Lower leg skin (tissue), 4 donors: ENCODE measurements at regions not wholly inside any gene's neighbourhood (a gene's known extent, or its start where the extent isn't known, plus 50 kb on each side); places are given as distances from the start of the nearest gene placed in this dataset.

Source experiments
- DNase-seq, 2 donors: peaks; one replicate each; pipeline ENCODE4 v3.0.0-alpha.2; 2019; ENCODE audit warnings: low spot score in 2 of 2
- H3K4me3 ChIP-seq: fragments of 200-600 bp; sonication (generic); 2 replicates; pipeline ENCODE4 v1.5.1; 2017; ENCODE audit warnings: mild to moderate bottlenecking, low read depth; ENCODE audit not compliant: poor library complexity, severe bottlenecking
- CTCF ChIP-seq, 3 donors: fragments of 450-650 bp; IDR thresholded peaks; one replicate each; pipeline ENCODE4 v1.5.1; 2016; ENCODE audit warnings: antibody characterized with exemption in 3 of 3, mild to moderate bottlenecking in 3 of 3, moderate library complexity in 2 of 3
- POLR2A ChIP-seq, 2 donors: fragments of 450-650 bp; IDR thresholded peaks; one replicate each; pipeline ENCODE4 v1.6.1; 2016 to 2017; ENCODE audit warnings: antibody characterized with exemption in 2 of 2, mild to moderate bottlenecking in 1 of 2, moderate library complexity in 1 of 2
- WGBS, 2 donors: methylation state at CpG; one replicate each; pipeline ENCODE4 v1.1.5; 2018; 5-methylcytosine and 5-hydroxymethylcytosine counted together
- intact Hi-C: fragments of 100-400 bp; cut with DNase I; formaldehyde crosslinking; loops from one replicate; pipeline ENCODE4 v1.15.0; 2023; ENCODE audit warnings: low total_unique reads

- DNase-seq, result no peak
- WGBS, 2 donors, result 76 to 81% methylated on average over 23 to 28 of the region's 29 CpGs
- intact Hi-C loops, result no loop called here
- H3K4me3 ChIP-seq, result no peak overlapping the region
- TF ChIP-seq POLR2A (IDR thresholded peaks at IDR 0.05) (no peak), CTCF (IDR thresholded peaks at IDR 0.05) (no peak)
Observed at GRCh38 chr22:49622241-49623105, 205.2 kb downstream of the BRD1 start.

GRCh38 chr22:49621601-49622210 is 206.0 kb downstream of the BRD1 start:
- no peak overlapping the region for H3K4me3 ChIP-seq
- DNase-seq, result no peak
- no peak for TF ChIP-seq CTCF (IDR thresholded peaks at IDR 0.05)
- no peak for TF ChIP-seq POLR2A (IDR thresholded peaks at IDR 0.05)

GRCh38 chr22:49620666-49621065 is 207.0 kb downstream of the BRD1 start:
- H3K4me3 ChIP-seq, result no peak overlapping the region
- TF ChIP-seq POLR2A (IDR thresholded peaks at IDR 0.05) (no peak), CTCF (IDR thresholded peaks at IDR 0.05) (no peak)
- WGBS, 2 donors, result 80% methylated on average over 11 of the region's 11 CpGs
- no peak for DNase-seq
- intact Hi-C loops, result no loop called here

More at GRCh38 chr22:49621601-49622210, 206.0 kb downstream of the BRD1 start:
- intact Hi-C loops, result no loop called here
- WGBS, 2 donors, result 70 to 72% methylated on average over 8 to 20 of the region's 20 CpGs

- TF ChIP-seq CTCF (IDR thresholded peaks at IDR 0.05) (no peak), POLR2A (IDR thresholded peaks at IDR 0.05) (no peak)
- 67 to 75% methylated on average over 19 of the region's 19 CpGs for WGBS, 2 donors
- intact Hi-C loops, result no loop called here
- H3K4me3 ChIP-seq, result no peak overlapping the region
- DNase-seq, result no peak
Observed at GRCh38 chr22:49620003-49620556, 207.6 kb downstream of the BRD1 start.

GRCh38 chr22:49619301-49619700 is 208.4 kb downstream of the BRD1 start:
- no peak for DNase-seq
- 82 to 83% methylated on average over 13 of the region's 13 CpGs for WGBS, 2 donors
- intact Hi-C loops, result no loop called here
- H3K4me3 ChIP-seq, result no peak overlapping the region
- no peak for TF ChIP-seq POLR2A (IDR thresholded peaks at IDR 0.05)
- no peak for TF ChIP-seq CTCF (IDR thresholded peaks at IDR 0.05)
